HG03469 (cell line): ENCODE measurements at regions not wholly inside any gene's neighbourhood (a gene's known extent, or its start where the extent isn't known, plus 50 kb on each side); places are given as distances from the start of the nearest gene placed in this dataset.
"Not testable (repeated sequence)": the region's sequence is repeated elsewhere in the genome, so short reads cannot be mapped to it uniquely, and the experiment has no call there.

Experiments
- ATAC-seq: cut with Tn5 transposase; IDR thresholded peaks from one replicate; pipeline ENCODE4 v1.9.1; 2021; ENCODE audit warnings: mild to moderate bottlenecking, moderate library complexity, moderate number of reproducible peaks; ENCODE audit not compliant: unreplicated experiment

DNA sequence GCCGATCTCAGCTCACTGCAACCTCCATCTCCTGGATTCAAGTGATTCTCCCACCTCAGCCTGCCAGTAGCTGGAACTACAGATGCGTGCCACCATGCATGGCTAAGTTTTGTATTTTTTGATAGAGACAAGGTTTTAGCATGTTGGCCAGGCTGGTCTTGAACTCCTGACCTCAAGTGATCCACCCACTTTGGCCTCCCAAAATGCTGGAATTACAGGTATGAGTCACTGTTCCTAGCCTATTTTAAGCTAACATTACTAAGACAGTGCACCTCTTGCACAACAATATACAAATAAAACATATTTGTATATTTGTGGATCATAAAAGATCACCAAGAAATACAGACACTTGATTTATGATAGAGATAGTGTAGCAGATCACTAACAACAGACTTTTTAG lies 139.1 kb downstream of the DUSP10 start:
- no peak for ATAC-seq

- not testable (repeated sequence) for ATAC-seq
Measured at GRCh38 chr1:221604390-221604789, 137.5 kb downstream of the DUSP10 start.

- no peak for ATAC-seq
Measured at GRCh38 chr1:221604948-221605347, 136.9 kb downstream of the DUSP10 start.

GRCh38 chr1:221605569-221605968 lies 136.3 kb downstream of the DUSP10 start:
- no peak for ATAC-seq

- no peak for ATAC-seq
Measured at GRCh38 chr1:221606256-221606655, 135.6 kb downstream of the DUSP10 start.

DNA sequence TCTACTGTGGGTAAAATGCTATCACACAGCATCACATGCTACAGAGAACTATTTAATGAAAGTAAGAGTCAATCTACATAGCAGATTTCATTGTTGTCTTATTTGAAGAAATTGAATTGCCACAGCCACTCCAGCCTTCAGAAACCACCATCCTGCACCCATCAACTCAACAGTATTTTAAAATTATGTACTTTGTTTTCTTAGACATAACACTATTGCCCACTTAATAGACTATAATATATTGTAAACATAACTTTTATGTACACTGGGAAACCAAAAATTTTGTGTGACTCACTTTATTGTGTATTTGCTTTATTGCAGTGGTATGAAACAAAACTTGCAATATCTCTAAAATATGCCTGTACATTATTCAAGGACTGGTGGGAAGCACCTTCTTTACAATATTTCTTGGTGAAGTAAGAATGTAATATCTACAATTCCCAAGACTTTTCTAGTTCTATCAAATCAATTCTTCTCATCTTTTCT lies 133.0 kb downstream of the DUSP10 start:
- ATAC-seq: no peak

- no peak for ATAC-seq
Measured at GRCh38 chr1:221611656-221612046, 130.2 kb downstream of the DUSP10 start.

DNA sequence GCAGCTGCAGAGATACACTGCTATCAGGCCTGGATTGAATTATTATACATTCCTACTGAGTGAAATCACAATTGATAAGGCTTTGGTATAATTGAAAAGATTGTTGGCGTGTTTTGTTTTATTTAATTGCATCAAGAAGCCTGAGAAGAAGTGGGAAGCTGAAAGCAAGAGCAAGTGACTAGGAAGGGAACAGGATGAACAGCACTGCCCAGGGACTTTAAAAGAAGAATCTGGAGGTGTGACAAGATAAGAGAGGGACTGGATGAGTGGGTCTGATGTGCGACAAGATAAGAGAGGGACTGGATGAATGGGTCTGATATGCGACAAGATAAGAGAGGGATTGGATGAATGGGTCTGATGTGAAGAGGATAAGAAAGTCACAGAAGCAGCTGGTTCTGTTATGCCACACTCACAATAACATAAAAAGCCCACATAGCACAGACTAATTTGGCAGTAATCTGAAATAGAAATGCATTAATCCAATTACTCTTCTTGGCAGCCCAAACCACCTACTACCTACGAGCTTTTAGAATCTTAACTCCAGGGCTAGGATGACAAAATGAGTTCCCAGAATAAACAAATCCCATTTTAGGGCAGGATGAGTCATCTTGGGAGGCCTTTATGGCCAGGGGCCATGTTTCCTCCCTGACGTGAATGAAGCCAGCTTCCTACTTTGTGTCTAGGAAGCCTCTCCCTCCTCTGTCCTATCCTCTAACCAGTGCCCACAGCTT lies 129.7 kb downstream of the DUSP10 start:
- no peak for ATAC-seq

GRCh38 chr1:221620437-221621384 lies 121.2 kb downstream of the DUSP10 start:
- no peak for ATAC-seq

DNA sequence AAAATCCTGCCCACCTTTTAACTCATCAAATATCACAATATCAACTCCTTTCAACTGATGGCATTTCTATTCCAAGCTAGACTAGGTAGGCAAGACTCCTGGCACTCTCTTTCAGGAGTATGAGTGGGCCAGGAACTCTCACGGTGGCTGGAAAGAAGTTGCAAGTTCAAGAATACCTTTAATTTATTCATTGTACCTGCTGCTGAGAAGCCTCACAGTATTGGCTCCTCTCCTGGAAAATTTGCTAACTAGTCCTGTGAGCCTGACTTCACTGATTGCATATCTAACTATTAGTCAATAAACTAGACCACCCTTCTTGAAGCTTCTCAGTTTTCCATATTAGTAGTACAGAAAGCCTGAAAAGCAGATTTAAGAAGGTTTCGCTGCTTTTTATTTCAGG lies 120.2 kb downstream of the DUSP10 start:
- ATAC-seq: no peak

DNA sequence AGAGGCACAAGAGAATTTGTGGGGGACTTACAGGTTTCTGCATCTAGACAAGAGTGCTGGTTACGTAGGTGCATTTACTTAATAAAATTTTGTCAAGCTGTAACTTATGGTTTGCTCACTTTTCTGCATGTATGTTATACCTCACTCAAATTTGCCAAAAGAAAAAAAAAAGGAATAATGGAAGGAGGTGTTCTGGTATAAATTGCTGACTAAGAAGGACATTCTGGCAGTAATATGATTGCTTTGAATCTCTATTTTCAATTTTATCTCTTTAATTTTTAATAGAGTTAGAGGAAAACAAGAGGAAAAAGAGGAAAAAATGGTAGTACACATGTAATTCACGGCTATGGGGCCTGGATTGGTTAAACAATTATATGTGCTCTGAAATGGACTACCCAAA lies 119.5 kb downstream of the DUSP10 start:
- no peak for ATAC-seq

DNA sequence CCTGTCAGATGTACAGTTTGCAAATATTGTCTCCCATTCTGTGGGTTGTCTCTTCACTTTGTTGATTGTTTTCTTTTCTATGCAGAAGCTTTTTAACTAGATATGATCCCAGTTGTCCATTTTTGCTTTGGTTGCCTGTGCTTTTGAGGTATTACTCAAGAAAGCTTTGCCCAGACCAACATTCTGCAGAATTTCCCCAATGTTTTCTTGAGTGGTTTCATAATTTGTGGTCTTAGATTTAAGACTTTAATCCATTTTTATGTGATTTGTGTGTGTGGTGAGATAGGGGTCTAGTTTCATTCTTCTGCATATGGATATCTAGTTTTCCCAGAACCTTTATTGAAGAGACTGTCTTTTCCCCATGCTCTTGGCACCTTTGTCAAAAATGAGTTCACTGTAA lies 116.9 kb downstream of the DUSP10 start:
- no peak for ATAC-seq

DNA sequence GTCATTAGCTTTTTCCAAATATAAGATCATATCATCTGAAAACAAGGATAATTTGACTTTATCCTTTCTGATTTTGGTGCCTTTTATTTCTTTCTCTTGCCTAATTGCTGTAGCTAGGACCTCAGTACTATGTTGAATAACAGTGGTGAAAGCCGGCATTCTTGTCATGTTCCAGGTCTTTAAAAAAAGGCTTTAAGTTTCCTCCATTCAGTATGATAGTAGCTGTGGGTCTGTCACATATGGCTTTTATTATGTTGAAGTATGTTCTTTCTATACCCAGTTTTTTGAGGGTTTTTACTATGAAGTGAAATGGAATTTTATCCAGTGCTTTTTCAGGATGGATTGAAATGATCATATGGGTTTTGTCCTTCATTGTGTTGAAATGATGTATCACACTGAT lies 115.8 kb downstream of the DUSP10 start:
- ATAC-seq: no peak

DNA sequence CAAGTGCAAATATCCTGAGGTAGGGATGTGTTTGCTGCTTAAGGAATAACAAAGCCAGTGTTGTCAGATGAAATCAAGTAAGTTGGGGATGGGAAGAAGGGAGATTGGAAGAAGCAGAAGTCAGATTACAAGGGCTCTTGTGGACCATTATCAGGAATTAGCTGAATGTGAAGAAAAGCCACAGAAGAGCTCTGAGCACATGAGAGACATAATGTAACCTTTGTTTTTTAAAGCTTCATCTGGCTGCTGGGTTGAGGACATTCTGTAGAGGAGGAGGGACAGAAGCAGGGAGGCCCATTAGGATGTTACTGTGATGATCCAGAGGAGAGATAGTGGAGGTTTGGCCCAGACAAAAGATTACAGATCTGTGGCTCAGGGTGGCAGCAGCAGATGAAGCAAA lies 111.7 kb downstream of the DUSP10 start:
- ATAC-seq: no peak

DNA sequence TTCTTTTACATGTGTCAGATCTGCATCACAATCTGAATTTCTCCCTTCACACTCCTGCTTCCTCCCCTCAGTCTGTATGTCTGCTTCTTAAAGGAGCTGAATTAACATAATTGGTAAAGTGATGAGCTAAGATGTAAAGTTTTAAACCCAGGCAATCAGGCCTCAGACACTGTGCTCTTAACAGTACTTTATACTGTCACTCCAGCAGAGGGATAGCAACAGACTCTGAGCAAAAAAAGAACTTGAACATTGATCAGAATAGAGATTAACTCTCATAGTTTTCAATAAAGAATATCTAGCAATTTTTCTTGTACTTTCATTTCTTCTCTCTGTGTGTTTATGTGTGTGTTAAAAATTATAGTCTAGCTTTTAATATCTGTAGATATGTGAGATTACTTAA lies 110.3 kb downstream of the DUSP10 start:
- ATAC-seq: no peak

DNA sequence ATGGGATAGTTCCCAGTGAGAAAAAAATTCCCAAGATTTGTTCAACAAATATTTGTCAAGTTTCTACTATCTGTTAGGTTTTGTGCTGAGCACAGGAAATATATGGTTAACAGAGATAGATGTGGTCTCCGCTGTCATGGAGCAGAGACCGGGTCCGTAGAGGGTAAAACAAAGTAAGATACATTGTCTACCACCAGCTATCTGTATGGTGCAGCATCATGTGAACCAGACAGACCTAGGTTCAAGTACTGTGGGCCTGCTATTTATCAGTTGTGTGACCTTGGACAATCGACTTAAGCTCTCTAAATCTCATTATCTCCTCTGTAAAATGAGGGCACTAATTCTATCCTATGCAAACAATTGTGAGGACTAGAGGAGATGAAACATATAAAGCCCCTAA lies 109.8 kb downstream of the DUSP10 start:
- ATAC-seq: no peak

DNA sequence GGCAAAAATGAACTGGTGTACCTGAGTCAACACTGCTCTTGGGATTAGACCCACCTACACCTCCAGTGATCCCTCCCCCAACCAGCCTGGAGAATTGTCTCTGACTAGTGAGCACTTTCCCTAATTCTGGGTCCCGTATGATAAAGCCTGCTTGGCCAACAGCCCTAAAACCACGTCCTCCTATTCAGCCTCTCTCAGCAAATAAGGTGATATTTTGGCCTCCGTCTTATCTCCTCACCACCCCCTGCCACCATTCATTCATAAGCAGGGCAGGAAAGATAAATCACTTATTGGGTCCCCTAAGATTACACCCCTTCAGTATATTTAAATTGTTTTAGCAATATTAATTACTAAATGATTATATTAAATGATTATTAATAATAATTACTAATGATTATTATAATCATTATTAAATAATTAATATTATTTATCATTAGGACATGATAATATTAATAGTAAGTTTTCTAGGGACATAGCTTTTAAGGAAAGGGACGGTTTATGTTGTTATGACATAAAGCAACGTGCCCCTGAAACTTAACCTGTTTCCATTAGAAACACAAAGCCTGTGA lies 108.0 kb downstream of the DUSP10 start:
- ATAC-seq: no peak

GRCh38 chr1:221634606-221635005 lies 107.3 kb downstream of the DUSP10 start:
- no peak for ATAC-seq

DNA sequence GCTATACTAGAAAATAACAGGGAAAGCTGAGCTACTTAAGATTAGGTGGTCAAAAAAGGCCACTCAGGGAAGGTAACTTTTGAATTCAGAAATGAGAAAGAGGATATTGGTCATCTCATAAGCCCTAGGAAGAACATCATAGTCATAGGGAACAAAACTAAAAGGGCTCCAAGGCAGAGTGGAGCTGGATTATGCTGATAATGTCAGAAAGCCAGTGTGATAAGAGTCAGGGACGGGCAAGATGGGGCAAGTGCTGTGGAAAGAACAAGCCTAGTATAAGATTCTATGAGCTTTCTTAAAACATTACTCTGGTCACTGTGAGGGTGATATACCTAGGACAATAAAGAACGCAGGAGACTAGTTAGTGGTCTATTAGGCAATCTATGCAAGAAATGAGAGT lies 106.6 kb downstream of the DUSP10 start:
- no peak for ATAC-seq

- ATAC-seq: no peak
Measured at GRCh38 chr1:221636096-221636495, 105.8 kb downstream of the DUSP10 start.

DNA sequence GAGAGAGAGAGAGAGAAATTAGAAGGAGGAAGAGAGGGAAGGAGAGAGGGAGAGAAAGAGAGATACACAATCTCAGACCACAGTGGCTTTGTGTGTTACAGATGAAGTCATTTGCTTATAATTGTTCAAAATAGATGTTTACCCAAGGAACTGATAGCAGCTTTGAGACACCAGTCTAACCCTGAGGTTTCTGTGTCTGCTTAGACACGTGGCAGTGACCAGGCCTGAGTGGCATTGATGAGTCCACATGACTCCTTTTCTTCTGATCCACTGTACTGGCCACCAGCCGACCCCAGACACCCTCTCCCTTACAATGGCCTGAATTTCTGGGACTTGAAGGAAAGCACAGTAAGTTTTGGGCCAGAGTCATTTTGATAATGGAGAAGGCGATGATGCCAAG lies 104.9 kb downstream of the DUSP10 start:
- ATAC-seq: no peak

- ATAC-seq: no peak
Measured at GRCh38 chr1:221637641-221638041, 104.2 kb downstream of the DUSP10 start.
